Testis (tissue), 2 donors: ENCODE measurements at regions not wholly inside any gene's neighbourhood (a gene's known extent, or its start where the extent isn't known, plus 50 kb on each side); places are given as distances from the start of the nearest gene placed in this dataset.
"Not testable (repeated sequence)": the region's sequence is repeated elsewhere in the genome, so short reads cannot be mapped to it uniquely, and the experiment has no call there.

ENCODE experiments used
- POLR2A ChIP-seq: fragments of 450-650 bp; IDR thresholded peaks from one replicate; pipeline ENCODE4 v1.6.1; 2017; ENCODE audit warnings: antibody characterized with exemption, mild to moderate bottlenecking, moderate library complexity
- TF ChIP-seq, protein P1 (sequence below), 3 experiments: fragments of 450-650 bp in 2 of 3; fragments of 200-600 bp in 1 of 3; sonication (generic) in 1 of 3; IDR thresholded peaks; one replicate each; pipeline ENCODE4 v1.5.1; 2016 to 2019; ENCODE audit warnings: antibody characterized with exemption in 3 of 3, mild to moderate bottlenecking in 2 of 3, moderate library complexity in 1 of 3

DNA sequence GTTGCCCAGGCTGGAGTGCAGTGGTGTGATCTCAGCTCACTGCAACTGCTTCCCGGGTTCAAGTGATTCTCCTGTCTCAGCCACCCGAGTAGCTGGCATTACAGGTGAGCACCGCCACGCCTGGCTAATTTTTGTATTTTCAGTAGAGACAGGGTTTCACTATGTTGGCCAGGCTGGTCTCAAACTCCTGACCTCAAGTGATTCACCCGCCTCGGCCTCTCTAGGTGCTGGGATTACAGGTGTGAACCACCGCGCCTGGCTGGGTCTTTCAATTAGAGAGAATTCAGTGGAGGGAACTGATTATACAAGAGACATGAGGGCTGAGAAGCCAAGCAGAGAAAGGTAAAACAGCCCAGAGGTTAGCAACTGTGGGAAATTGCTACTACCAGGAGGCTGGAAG lies 78.6 kb upstream of the BRD7 start:
- TF ChIP-seq, protein P1, sequence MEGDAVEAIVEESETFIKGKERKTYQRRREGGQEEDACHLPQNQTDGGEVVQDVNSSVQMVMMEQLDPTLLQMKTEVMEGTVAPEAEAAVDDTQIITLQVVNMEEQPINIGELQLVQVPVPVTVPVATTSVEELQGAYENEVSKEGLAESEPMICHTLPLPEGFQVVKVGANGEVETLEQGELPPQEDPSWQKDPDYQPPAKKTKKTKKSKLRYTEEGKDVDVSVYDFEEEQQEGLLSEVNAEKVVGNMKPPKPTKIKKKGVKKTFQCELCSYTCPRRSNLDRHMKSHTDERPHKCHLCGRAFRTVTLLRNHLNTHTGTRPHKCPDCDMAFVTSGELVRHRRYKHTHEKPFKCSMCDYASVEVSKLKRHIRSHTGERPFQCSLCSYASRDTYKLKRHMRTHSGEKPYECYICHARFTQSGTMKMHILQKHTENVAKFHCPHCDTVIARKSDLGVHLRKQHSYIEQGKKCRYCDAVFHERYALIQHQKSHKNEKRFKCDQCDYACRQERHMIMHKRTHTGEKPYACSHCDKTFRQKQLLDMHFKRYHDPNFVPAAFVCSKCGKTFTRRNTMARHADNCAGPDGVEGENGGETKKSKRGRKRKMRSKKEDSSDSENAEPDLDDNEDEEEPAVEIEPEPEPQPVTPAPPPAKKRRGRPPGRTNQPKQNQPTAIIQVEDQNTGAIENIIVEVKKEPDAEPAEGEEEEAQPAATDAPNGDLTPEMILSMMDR (IDR thresholded peaks at IDR 0.05): not testable (repeated sequence)
- TF ChIP-seq POLR2A: not testable (repeated sequence)
